ENCODE measurements at regions not wholly inside any gene's neighbourhood (a gene's known extent, or its start where the extent isn't known, plus 50 kb on each side); places are given as distances from the start of the nearest gene placed in this dataset.

- TF ChIP-seq, protein P1, sequence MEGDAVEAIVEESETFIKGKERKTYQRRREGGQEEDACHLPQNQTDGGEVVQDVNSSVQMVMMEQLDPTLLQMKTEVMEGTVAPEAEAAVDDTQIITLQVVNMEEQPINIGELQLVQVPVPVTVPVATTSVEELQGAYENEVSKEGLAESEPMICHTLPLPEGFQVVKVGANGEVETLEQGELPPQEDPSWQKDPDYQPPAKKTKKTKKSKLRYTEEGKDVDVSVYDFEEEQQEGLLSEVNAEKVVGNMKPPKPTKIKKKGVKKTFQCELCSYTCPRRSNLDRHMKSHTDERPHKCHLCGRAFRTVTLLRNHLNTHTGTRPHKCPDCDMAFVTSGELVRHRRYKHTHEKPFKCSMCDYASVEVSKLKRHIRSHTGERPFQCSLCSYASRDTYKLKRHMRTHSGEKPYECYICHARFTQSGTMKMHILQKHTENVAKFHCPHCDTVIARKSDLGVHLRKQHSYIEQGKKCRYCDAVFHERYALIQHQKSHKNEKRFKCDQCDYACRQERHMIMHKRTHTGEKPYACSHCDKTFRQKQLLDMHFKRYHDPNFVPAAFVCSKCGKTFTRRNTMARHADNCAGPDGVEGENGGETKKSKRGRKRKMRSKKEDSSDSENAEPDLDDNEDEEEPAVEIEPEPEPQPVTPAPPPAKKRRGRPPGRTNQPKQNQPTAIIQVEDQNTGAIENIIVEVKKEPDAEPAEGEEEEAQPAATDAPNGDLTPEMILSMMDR (IDR thresholded peaks at IDR 0.05; ENCODE audit: borderline replicate concordance, extremely low read depth, insufficient read depth): no peak
- Histone ChIP-seq H3K9ac (ENCODE audit: low read length in 3 of 3) (no peak overlapping the region), H3K27me3 (ENCODE audit: control insufficient read depth, insufficient read depth, low read length) (no peaks in the 10 kb centered on the region), H3K9me3 (ENCODE audit: control insufficient read depth in 2 of 3, insufficient read depth in 1 of 3, low read length in 3 of 3) (no peaks in the 10 kb centered on the region), H3K27ac (ENCODE audit: low read depth in 2 of 2, low read length in 2 of 2) (no peak overlapping the region), H3K36me3 (ENCODE audit: control insufficient read depth in 2 of 3, insufficient read depth in 3 of 3, low read length in 3 of 3) (no peaks in the 10 kb centered on the region), H3K4me3 (ENCODE audit: low read length in 3 of 3) (no peak overlapping the region), H3K4me1 (ENCODE audit: control insufficient read depth in 2 of 3, insufficient read depth in 2 of 3, low read depth in 1 of 3, low read length in 3 of 3) (peaks cover 0 to 3% (median 3%) of the 10 kb centered on the region in 3 donors)
- no peak for FAIRE-seq
- intact Hi-C loops (cut with DNase I): no loop called here
- DNase-seq: no peak
Measured at GRCh38 chr11:57900320-57900719, 123.4 kb upstream of the OR9Q1 start.

DNA sequence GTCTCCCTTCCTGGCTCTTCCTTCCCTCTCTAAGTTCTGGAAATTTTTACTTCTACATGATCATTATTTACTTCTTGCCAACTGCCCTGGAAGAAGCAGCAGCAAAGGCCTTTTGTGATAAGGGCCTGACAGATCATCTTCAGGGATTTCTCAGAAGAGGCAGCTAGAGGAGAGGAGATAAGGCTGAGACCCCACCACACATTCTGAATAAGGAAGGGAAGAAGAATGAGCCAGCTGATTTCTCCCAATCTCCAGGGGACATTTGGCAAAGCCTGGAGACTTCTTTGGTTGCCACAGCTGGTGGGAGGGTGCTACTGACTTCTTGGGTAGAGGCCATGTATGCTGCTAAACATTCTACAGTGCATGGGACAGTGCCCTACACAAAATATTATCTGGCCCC lies 122.4 kb upstream of the OR9Q1 start:
- Histone ChIP-seq H3K27ac (ENCODE audit: low read depth in 2 of 2, low read length in 2 of 2) (no peak overlapping the region), H3K9me3 (ENCODE audit: control insufficient read depth in 2 of 3, insufficient read depth in 1 of 3, low read length in 3 of 3) (no peaks in the 10 kb centered on the region), H3K27me3 (ENCODE audit: control insufficient read depth, insufficient read depth, low read length) (no peaks in the 10 kb centered on the region), H3K9ac (ENCODE audit: low read length in 3 of 3) (no peak overlapping the region), H3K4me1 (ENCODE audit: control insufficient read depth in 2 of 3, insufficient read depth in 2 of 3, low read depth in 1 of 3, low read length in 3 of 3) (peaks cover 0 to 4% (median 3%) of the 10 kb centered on the region in 3 donors), H3K4me3 (ENCODE audit: low read length in 3 of 3) (no peak overlapping the region), H3K36me3 (ENCODE audit: control insufficient read depth in 2 of 3, insufficient read depth in 3 of 3, low read length in 3 of 3) (no peaks in the 10 kb centered on the region)
- intact Hi-C loops (cut with DNase I): no loop called here
- TF ChIP-seq, protein P1 (IDR thresholded peaks at IDR 0.05; ENCODE audit: borderline replicate concordance, extremely low read depth, insufficient read depth): no peak
- FAIRE-seq: no peak
- DNase-seq: no peak

DNA sequence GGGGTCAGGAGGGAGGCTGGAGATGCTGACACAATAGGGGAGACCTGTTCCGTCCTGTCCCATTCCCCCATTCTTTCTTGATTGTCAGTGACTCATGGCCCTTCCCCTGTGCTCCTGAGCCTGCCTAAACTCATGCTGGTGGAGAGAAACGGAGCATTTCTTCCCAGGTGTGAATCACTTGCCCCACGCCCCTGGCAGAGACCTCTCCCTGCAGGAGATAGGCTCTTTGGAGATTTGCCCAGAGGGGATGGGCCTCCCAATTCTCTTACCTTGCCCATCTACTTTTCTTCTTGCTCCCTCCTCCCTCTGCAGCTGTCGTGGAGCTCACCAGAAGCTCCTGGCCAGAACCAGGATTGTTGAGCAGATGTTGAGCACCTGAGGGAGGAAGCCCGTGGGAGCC lies 121.9 kb upstream of the OR9Q1 start:
- Histone ChIP-seq H3K9ac (ENCODE audit: low read length in 3 of 3) (no peak overlapping the region), H3K27me3 (ENCODE audit: control insufficient read depth, insufficient read depth, low read length) (no peaks in the 10 kb centered on the region), H3K36me3 (ENCODE audit: control insufficient read depth in 2 of 3, insufficient read depth in 3 of 3, low read length in 3 of 3) (no peaks in the 10 kb centered on the region), H3K4me1 (ENCODE audit: control insufficient read depth in 2 of 3, insufficient read depth in 2 of 3, low read depth in 1 of 3, low read length in 3 of 3) (peaks cover 0 to 4% (median 3%) of the 10 kb centered on the region in 3 donors), H3K27ac (ENCODE audit: low read depth in 2 of 2, low read length in 2 of 2) (no peak overlapping the region), H3K9me3 (ENCODE audit: control insufficient read depth in 2 of 3, insufficient read depth in 1 of 3, low read length in 3 of 3) (no peaks in the 10 kb centered on the region), H3K4me3 (ENCODE audit: low read length in 3 of 3) (no peak overlapping the region)
- TF ChIP-seq, protein P1 (IDR thresholded peaks at IDR 0.05; ENCODE audit: borderline replicate concordance, extremely low read depth, insufficient read depth): no peak
- FAIRE-seq (no peak), DNase-seq (no peak)
- intact Hi-C loops (cut with DNase I): no loop called here

GRCh38 chr11:57903011-57903410 lies 120.7 kb upstream of the OR9Q1 start:
- no peak overlapping the region for H3K27ac ChIP-seq (ENCODE audit: low read depth in 2 of 2, low read length in 2 of 2)
- intact Hi-C loops (cut with DNase I): no loop called here
- H3K9ac ChIP-seq (ENCODE audit: low read length in 3 of 3): no peak overlapping the region
- no peaks in the 10 kb centered on the region for H3K9me3 ChIP-seq (ENCODE audit: control insufficient read depth in 2 of 3, insufficient read depth in 1 of 3, low read length in 3 of 3)
- H3K4me1 ChIP-seq (ENCODE audit: control insufficient read depth in 2 of 3, insufficient read depth in 2 of 3, low read depth in 1 of 3, low read length in 3 of 3): peaks cover 0 to 4% (median 3%) of the 10 kb centered on the region in 3 donors
- no peaks in the 10 kb centered on the region for H3K27me3 ChIP-seq (ENCODE audit: control insufficient read depth, insufficient read depth, low read length)
- no peak overlapping the region for H3K4me3 ChIP-seq (ENCODE audit: low read length in 3 of 3)
- H3K36me3 ChIP-seq (ENCODE audit: control insufficient read depth in 2 of 3, insufficient read depth in 3 of 3, low read length in 3 of 3): no peaks in the 10 kb centered on the region
- DNase-seq: no peak
- TF ChIP-seq, protein P1 (IDR thresholded peaks at IDR 0.05; ENCODE audit: borderline replicate concordance, extremely low read depth, insufficient read depth): no peak
- FAIRE-seq: no peak

Data from kidney (tissue), 13 donors.